NCI-H2107 (cell line): ENCODE measurements at regions not wholly inside any gene's neighbourhood (a gene's known extent, or its start where the extent isn't known, plus 50 kb on each side); places are given as distances from the start of the nearest gene placed in this dataset.

ENCODE experiments used
- DNase-seq: peaks from one replicate; lab custom pipeline; 2025; lab: John Stamatoyannopoulos, UW

DNA sequence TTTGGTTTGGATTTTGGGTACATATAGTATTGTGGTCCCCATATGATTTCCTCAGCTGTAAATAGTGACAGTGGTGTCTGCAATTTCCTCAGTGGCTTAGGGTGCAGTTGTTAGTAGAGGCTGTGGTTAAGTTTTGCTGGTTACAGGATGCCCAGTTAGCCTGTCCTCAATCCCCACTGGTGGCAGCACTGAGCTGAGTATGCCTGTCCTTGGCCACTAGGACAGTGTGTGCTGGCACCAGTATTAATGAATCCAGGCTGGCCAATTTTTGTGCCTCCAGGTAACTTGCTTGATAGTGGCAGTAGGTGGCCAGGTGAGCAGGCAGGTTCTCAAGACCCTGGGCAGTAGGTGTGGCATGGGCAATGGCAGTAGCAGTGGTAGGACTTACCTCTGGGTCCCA lies 973.1 kb downstream of the TMEM182 start:
- DNase-seq = no peak

DNA sequence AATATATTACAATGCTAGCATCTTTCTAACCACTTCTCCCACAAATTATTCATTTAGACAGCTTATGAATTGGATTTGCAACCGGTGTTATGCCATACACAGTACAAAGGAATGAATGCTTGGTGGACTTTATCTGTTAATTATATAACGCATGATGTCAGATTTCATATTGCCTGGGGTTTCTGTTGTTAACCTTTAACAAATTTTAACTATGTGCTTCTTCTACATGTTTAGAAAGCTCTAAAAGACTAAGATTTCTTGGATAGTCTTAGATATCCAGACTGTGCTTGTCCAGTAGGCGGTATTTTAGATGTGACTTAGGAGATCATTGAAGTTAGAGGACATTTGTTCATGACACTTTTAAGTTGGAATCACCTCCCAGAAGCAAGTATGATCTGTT lies 976.3 kb downstream of the TMEM182 start:
- no peak for DNase-seq

DNA sequence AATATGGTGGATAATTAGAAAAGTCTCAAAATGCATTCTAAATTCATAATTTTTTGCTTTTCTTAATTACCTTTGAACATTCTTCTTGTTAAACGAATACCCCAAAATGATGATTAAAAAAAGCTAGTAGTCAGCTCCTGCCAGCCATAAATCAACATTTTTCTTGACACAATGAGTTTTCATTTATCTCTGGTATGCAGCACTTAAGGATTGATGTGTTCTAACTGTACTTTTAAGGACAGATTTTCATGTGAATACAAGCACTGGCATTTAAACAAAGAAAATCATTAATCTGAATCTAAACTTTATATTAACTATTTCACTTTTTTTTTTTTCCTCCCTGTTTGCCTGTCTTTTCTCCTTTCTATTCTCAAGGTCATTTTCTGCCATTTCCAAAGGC lies 976.8 kb downstream of the TMEM182 start:
- no peak for DNase-seq

DNA sequence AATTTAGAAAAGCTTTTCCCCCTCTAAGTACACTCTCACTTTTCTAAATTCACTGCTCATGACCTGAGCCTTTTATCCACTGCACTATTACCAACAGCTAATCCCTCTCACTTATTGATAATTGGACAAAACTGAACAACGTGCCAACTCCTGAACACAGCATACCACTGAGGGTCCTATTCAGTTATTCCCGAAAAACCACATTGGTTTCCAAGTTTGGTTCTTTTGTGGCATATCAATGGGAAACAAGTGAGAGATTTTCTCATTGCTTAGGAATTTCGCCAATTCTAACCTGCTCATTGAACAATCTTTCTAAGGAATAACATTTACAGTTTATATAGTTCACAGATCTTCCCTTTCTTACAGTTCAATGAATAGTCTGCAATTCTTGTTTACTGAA lies 977.4 kb downstream of the TMEM182 start:
- no peak for DNase-seq

DNA sequence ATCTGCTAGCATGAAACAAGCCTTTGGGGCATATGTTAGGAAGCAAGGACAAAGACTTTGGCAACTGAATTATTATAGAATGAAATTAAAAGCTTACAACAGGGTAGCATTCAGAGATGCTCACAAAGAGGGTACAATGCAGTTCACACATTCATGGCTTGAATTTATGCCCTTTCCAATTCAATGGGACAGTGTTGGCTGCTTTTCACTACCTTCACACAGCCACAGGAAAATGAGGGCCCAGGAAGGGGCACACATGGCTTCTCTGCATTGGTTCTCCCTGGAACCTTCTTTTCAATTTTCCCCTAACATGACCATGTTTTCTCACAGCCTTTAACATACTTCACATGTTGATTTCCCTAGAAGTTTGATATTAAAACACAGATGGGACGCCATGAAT lies 978.1 kb downstream of the TMEM182 start:
- DNase-seq = no peak

DNA sequence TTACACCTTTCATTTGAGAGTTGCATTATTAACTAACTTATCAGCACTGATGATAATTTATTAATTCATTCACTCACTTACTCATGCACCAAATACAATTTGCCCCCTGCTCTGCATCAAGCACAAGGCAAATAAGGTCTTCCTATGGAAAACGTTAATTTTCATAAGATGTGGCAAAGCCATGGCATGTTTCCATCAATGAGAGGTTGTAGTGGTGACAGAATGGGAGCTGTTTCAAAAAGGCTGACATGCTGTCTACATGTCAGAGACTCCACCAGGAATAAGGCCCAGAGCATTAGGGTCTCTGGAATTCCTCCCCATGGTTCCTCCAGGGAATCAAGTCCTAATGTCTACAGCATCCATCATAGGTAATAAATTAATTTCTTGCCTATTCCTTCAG lies 978.8 kb downstream of the TMEM182 start:
- DNase-seq = no peak

DNA sequence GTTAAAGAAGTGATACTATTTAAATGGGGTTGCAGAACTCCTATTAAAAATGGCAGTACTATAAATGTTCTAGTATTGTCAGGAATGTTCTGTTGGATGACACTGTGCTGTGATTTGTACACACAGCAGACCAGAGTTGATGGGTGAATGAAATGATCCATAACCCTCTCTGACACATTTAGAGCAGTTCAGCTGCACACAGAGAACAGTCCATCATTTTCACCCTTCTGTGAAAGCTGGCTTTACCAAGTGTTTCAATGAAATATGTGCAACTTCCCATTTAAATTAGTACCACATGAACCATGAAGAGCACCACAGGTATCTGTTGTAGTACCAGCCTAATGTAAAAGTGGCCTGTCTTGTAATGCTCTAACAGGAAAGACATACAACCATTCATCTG lies 981.4 kb downstream of the TMEM182 start:
- DNase-seq = no peak

DNA sequence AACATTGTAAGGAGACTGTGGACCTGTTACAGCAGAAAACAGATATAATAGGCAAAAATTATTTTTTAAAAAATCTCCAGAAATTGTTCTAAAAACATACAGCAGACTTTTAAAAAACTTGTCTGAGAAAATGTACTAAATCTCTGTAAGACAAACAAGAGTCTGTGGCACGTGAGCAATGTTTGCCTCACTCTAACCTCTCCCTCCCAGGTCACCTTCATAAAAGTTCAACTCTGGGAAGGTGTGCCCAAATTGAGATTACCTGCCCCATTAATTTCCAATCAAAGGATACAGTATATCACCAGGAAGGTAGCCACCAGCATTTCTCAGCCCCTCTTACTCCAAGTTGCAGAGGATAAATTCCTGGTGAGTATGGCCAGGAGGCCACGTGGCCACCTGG lies 992.7 kb downstream of the TMEM182 start:
- DNase-seq = no peak

DNA sequence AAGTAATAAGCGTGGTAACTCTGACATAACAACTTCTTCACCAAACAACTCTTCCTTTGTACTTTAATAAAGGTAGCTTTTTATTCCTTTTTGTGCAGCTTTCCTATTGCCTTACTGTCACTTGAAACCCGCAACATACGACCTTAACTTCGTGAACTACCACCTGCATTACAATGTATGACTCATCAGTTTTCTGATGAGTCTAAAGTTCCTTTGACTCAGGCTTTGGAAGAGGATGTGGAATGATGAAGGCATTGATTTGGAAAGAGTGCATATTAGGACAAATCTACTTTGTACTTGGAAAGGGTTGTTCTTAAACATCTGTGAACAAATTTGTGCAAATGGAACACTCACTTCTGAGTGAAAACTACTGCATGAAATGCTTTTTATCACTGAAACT lies 1012.1 kb downstream of the TMEM182 start:
- DNase-seq = no peak

DNA sequence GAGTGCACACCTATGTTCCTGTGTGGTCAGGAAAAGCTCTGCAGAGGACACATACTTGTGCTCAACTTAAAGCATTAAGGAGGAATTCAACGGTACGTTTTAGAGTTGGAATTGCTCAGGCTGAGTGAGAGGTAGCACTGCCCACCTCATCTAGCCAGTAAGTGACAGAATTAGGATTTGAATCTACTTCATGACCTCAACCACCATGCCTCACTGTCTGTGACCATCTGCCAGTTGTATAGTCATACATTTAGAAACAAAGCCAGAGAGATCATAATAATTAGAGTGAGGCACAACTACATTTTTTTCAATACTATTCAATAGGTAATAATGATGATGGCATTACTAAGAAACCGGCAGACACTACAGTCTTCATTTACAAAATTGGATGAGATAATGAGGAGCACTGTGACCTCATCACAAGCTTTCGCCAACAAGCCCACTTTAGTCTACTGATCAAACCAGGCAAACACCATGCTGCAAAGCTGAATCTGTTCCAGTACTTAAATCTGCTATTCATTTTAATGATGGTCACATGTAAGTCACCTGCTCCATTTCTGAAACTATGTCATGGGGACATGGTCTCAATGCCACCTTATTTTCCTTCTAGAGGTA lies 1018.4 kb downstream of the TMEM182 start:
- no peak for DNase-seq

DNA sequence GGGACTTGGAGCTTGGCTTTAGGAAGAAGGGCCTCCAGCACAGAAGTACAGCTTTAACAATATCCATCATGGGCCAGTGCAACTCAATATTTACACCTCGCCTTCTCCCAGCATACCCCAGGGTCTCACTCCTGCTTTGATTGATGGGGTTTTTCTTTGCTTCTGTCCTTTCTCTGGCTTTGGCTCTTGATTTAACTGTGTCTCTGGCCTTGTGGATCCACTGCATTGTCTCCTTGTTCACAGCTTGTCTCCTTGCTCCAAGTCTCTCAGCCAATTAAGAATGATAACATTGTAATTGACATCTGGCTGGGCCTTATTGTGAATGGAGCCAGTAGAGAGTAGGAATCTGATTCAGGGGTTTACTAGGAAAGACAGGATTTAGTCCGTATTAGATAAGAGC lies 1019.5 kb downstream of the TMEM182 start:
- DNase-seq = no peak

DNA sequence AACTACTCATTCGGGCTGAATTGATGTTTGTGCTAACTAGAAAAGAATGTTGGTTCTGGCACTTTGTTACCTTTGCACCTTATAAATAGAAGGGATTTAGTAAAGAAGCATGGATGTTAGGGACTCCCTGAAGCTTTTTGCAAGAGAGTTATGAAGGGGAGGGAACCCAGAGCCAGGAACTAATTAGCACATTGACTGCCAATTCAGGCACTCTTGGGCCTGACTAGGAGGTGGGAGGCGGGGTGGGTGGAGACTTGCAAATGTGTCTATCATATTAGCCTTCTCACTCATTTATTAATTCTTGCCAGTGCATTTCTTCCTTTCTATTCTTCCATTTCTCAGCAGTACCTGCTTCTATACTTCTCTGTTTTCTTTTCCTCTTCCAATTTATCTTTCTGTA lies 1022.4 kb downstream of the TMEM182 start:
- DNase-seq = no peak

DNA sequence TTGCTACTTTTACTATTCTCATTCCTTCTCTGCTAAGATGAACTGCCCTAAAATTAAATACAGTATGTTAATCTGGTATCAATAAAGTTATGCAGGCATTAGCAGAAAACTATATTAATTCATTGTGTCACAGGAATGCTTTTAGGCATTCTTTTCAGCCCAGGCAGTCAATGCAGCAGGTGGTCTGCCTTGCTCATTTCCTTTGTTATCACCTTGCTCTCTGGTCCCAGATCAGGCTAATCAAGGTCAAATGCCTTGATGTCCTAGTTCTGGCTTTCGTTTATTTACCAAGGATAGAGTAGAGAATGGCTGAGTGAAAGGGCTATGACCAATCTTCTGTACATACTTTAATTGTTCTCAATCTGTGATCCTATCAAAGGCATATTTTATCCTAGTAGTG lies 1023.6 kb downstream of the TMEM182 start:
- DNase-seq = no peak

DNA sequence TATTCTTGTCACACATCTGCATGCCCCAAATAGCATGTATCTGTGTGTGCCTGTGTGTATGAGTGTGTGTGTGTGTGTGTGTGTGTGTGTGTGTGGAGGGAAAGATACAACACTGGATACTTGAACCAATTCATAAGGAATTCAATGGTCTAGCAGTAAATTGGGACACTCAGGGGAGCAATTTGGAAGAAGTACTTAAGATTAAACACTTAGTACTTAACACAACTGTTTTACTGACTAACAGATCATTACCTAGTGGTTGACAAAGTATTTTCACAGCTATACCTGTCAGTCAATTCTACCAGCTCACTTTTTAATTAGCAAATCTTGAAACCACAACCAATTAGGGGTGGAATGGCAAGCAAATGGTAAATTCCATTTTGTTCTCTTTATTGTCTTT lies 1024.1 kb downstream of the TMEM182 start:
- no peak for DNase-seq

DNA sequence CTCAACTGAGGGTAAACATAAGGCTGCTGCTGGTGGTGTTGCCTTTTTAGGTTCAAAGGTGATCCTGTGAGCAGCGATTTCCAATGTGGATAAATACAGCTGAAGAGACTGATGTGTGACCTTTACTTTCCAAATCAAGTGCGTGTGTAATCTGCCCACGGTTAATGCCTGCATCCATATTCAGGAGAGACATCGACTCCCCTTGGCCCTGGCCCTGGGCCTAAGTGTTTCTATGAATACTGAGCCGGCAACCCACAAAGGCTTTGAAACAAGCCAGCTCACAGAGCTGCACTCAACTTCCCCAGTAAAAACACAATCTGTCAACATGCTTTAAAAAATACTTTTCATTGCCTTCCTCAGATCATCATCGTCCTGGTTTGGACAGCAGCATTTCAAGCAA lies 1026.6 kb downstream of the TMEM182 start:
- DNase-seq = no peak

DNA sequence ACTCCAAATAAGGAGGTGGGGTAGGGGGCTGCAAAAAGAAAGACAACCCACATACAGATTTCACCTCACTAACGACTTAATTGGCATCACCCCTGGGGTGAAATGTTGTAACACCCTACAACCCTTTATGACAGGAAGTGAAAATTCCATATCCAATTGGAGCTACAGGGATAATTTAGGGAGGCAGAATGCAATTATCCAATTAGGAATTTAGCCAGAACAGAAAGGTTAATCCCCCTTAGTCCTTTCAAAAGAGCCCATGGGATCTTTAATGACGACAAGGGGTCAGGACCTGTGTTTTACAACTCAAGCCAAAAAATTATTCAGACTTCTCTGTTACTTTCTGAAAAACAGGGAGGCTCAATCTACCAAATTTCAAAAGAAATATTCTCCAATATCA lies 1027.1 kb downstream of the TMEM182 start:
- DNase-seq = no peak

DNA sequence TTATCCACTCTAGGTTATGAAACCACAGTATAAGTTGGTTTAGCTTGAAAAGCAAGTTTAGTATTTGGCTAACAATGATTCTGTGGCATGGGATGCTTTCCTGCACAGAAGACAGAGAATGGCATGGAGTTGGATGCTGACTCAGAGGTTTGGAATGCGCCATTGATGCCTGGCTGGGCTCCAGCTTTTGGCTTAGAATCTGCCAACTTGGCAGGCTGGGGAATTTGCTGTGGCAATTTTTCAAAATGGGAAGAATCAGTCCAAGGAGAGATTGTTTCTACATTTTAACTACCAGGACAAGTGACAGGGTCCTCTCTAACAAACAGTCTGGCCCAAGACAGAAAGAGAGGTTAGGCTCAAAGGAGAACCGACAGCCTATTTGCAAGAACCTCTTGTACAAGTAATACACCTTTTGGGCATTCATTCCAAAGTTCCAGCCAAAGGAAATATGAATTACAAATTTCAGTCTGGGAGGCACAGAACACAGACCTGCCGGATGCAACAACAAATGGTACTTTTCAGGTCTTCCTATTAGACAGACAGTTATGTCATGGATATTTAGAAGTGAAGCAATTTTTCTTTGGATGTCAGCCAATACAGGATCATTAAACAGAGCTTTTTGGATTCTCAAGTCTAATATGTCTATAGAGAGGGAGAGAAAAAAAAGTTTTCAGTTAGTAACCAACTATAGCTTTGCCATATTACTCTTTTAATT lies 1027.7 kb downstream of the TMEM182 start:
- DNase-seq = no peak

DNA sequence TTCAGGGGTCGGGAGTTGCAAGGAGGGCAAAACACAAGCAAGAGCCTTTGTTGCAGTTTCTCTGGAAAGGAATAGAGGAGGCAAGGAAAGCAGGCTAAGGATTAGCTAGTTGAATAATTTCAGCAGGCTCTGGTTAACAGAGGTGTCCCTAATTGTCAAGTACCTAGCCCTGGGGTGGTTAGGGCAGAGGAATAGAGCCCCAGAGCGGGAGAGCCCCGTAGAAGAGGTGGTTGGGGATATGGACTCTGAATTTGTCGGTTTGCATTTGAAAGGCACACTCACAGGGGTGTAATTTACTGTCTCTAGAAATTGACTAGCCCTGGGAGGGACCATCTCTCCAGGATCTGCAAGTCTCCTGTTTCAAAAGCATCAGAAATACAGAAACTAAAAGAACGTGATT lies 1030.2 kb downstream of the TMEM182 start:
- no peak for DNase-seq

DNA sequence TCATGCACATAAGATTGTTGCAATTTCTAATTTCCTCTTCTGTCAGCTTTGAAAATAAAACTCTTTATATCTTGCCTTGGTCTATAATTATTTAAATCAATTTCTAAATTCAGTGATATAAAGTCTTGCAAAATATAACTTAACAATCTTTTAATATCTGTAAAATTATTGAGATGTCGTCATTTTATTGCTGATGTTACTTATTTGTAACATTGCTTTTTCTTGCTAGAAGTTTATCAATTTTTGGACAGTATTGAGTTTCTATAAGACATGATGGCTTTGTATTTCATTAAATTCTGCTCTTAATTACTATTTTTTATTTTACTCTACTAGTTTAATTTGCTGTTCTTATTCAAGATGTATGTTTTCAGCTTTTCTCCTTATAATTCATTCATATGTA lies 1036.5 kb downstream of the TMEM182 start:
- no peak for DNase-seq

DNA sequence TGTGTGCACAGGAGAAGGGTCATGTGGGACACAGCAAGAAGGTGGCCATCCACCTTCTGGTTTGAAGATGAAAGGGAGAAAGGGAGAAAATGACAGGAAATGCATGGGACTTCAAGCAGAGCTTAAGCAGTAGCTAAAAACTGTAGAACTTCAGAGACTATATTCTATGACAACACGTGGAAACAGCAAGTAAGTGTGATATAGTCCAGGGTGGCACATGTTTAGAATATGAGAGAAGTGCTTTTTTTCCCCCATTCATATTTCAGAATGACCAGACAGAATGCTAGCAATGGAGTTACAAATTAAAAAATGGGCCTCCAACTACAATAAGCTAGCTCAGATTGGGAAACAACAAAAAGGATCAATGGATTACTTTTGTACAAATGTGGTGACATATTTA lies 1042.2 kb downstream of the TMEM182 start:
- DNase-seq = no peak

DNA sequence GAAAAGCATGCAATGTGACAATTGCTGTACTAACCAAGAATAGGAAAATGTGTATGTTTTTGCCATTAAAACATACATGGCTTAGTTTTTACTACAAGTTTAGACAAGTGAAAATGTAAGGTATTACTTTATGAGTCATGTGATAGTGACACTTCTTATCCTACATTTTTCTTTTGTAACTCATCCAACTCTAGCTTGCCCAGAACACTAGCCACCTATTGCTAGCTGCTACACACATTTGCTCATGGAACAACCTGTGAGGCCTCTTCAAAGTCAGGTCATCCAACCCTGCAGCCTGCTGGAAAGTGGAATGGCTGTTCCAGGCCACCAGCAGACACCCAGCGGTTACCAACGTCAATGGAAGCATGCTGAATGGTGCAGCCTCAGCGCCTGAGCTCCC lies 1043.9 kb downstream of the TMEM182 start:
- no peak for DNase-seq

DNA sequence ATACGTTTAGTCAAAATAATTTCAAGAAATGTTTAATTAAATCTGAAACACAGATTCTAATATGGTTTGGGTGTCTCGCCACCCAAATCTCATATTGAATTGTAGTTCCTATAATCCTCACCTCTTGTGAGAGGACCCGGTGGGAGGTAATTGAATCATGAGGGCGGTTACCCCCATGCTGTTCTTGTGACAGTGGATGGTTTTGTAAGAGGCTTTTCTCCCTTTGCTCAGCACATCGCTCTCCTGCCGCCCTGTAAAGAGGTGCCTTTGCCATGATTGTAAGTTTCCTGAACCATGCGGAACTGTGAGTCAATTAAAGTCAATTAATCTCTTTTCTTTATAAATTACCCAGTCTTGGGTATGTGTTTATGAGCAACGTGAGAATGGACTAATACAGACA lies 1045.1 kb upstream of the POU3F3 start:
- no peak for DNase-seq

DNA sequence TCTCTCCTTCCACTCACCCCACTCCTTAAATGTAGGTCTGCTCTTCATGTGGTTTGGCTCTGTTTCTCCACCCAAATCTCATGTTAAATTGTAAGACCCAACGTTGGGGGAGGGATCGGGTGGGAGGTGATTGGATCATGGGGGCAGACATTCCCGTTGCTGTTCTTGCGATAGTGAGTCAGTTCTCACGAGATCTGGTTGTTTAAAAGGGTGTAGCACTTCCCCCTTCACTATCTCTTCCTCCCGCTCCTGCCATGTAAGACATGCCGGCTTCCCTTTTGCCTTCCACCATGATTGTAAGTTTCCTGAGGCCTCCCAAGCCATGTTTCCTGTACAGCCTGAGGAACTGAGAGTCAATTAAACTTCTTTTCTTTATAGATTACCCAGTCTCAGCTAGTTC lies 1044.5 kb upstream of the POU3F3 start:
- no peak for DNase-seq

DNA sequence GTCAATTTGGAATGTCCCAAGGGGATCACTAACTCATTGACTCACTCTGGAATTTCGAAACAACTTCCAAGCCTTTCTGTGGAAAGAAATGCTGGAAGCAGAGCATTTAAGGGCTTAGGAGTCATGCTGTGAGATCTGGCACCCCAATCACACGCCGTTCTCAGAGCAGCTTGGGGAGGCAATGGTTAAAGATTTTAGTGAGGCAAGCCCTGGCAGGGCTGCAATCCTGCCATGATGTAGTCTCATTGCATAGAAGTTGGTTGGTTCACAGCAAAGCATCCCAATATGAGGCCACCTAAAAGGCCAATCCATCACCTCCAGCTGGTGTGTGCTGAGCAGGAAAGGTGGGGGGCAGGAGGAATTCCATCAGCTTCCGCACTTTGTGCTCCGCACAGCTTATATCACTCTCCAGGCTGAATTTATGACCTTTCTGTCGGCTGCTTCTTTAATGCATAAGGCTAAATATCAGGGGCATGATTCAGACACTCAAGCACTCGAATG lies 1043.9 kb upstream of the POU3F3 start:
- DNase-seq = no peak
